Endothelial cell of umbilical vein (primary cell): ENCODE measurements at regions not wholly inside any gene's neighbourhood (a gene's known extent, or its start where the extent isn't known, plus 50 kb on each side); places are given as distances from the start of the nearest gene placed in this dataset.

Experiments used
- BruUV-seq: library from RNA; stranded (reverse); fragments of 400-500 nt; replicated peaks from 2 replicates; lab custom pipeline; 2021; lab: Mats Ljungman, UMichigan
- CTCF ChIA-PET: fragments of 300-600, 350-600 bp; sonication (Branson Sonifier 250); formaldehyde crosslinking; loops from one replicate; lab custom pipeline; 2021; ENCODE audit warnings: antibody characterized with exemption, inconsistent platforms; lab: Charles Lee
- POLR2A ChIA-PET: fragments of 300-600, 350-600 bp; sonication (Branson Sonifier 250); formaldehyde crosslinking; loops from one replicate; lab custom pipeline; 2021; ENCODE audit warnings: antibody characterized with exemption, inconsistent platforms; lab: Charles Lee
- DNase-seq: peaks from one replicate; pipeline ENCODE4 v3.0.0-alpha.2; 2011; ENCODE audit warnings: low read depth, low spot score
- FAIRE-seq: peaks from 2 replicates; lab custom pipeline; 2011; peaks lifted over from hg19 to GRCh38; lab: Jason Lieb, UNC
- H2AFZ ChIP-seq: 2 replicates; pipeline ENCODE4 v1.6.0; 2012; ENCODE audit warnings: low read depth, low read length, control low read depth, inconsistent platforms
- H3K27ac ChIP-seq: 2 replicates; pipeline ENCODE4 v1.5.1; 2011; ENCODE audit warnings: low read depth, mild to moderate bottlenecking, control low read depth, low read length, moderate library complexity; ENCODE audit not compliant: insufficient read depth
- H3K27me3 ChIP-seq, 2 experiments: 2 replicates each; pipeline versions ENCODE4 v1.6.0 to v1.6.1; 2011; ENCODE audit warnings: low read length in 2 of 2, mixed read lengths in 1 of 2; ENCODE audit not compliant: control insufficient read depth in 2 of 2, insufficient read depth in 2 of 2
- H3K36me3 ChIP-seq, 2 experiments: 2 replicates in 1 of 2; 3 replicates in 1 of 2; pipeline ENCODE4 v1.5.1; 2011; ENCODE audit warnings: low read length in 2 of 2, mild to moderate bottlenecking in 1 of 2, moderate library complexity in 1 of 2; ENCODE audit not compliant: control insufficient read depth in 2 of 2, insufficient read depth in 2 of 2; ENCODE audit errors: extremely low read depth in 1 of 2
- H3K4me1 ChIP-seq: 3 replicates; pipeline ENCODE4 v1.5.1; 2011; ENCODE audit warnings: mild to moderate bottlenecking, low read length; ENCODE audit not compliant: control insufficient read depth, insufficient read depth; ENCODE audit errors: extremely low read depth
- H3K4me2 ChIP-seq: 2 replicates; pipeline ENCODE4 v1.6.1; 2011; ENCODE audit warnings: low read length, control low read depth, mixed read lengths; ENCODE audit not compliant: insufficient read depth
- H3K4me3 ChIP-seq, 3 experiments: fragments of 200-600 bp in 1 of 3; sonication (generic), shearing (Covaris generic) in 1 of 3; replicated peaks in 1 of 3; 2 replicates each; pipeline ENCODE4 v1.5.1; 2011 to 2016; ENCODE audit warnings: control low read depth in 3 of 3, low read length in 3 of 3, mild to moderate bottlenecking in 2 of 3, inconsistent platforms in 1 of 3, low read depth in 1 of 3, moderate library complexity in 1 of 3; ENCODE audit not compliant: insufficient read depth in 1 of 3
- H3K79me2 ChIP-seq: 2 replicates; pipeline ENCODE4 v1.6.0; 2012; ENCODE audit warnings: low read length, inconsistent platforms; ENCODE audit not compliant: control insufficient read depth, insufficient read depth
- H3K9ac ChIP-seq: replicated peaks from 2 replicates; pipeline ENCODE3; 2011; ENCODE audit warnings: low read length, control low read depth; ENCODE audit not compliant: insufficient read depth; ENCODE audit errors: extremely low read depth
- H3K9me1 ChIP-seq: replicated peaks from 3 replicates; pipeline ENCODE4 v1.6.0; 2011; ENCODE audit warnings: mild to moderate bottlenecking, low read length; ENCODE audit not compliant: control insufficient read depth, insufficient read depth; ENCODE audit errors: extremely low read depth
- H3K9me3 ChIP-seq: replicated peaks from 2 replicates; pipeline ENCODE4 v1.5.1; 2012; ENCODE audit warnings: low read length, inconsistent platforms; ENCODE audit not compliant: control insufficient read depth, insufficient read depth
- H4K20me1 ChIP-seq: replicated peaks from 2 replicates; pipeline ENCODE3; 2011; ENCODE audit warnings: mild to moderate bottlenecking, low read length; ENCODE audit not compliant: control insufficient read depth, insufficient read depth; ENCODE audit errors: extremely low read depth
- EZH2 ChIP-seq: IDR thresholded peaks from 2 replicates; pipeline ENCODE4 v1.6.1; 2012; ENCODE audit warnings: borderline replicate concordance, low read depth, mild to moderate bottlenecking, moderate library complexity, low read length, inconsistent platforms; ENCODE audit not compliant: severe bottlenecking
- FOS ChIP-seq: IDR thresholded peaks from 2 replicates; pipeline ENCODE4 v1.6.1; 2011; ENCODE audit warnings: mild to moderate bottlenecking, low read length, moderate library complexity, borderline replicate concordance; ENCODE audit not compliant: insufficient read depth
- GATA2 ChIP-seq: IDR thresholded peaks from 2 replicates; pipeline ENCODE4 v1.7.0; 2011; ENCODE audit warnings: low read depth, mild to moderate bottlenecking, moderate library complexity, mixed read lengths, low read length; ENCODE audit not compliant: insufficient read length, insufficient read depth
- JUN ChIP-seq: IDR thresholded peaks from 2 replicates; pipeline ENCODE4 v1.6.1; 2011; ENCODE audit warnings: borderline replicate concordance, low read depth; ENCODE audit not compliant: insufficient read length, insufficient read depth
- MYC ChIP-seq: IDR thresholded peaks from one replicate; pipeline ENCODE4 v1.6.1; 2011; ENCODE audit warnings: mild to moderate bottlenecking, low read depth, low read length
- POLR2A ChIP-seq: IDR thresholded peaks from 2 replicates; pipeline ENCODE4 v1.6.1; 2012; ENCODE audit warnings: low read depth, mild to moderate bottlenecking, control low read depth, low read length
- POLR2AphosphoS5 ChIP-seq: IDR thresholded peaks from 2 replicates; pipeline ENCODE4 v1.6.1; 2012; ENCODE audit warnings: low read depth, mild to moderate bottlenecking, control low read depth, low read length, moderate library complexity; ENCODE audit not compliant: insufficient read depth
- dilution Hi-C: fragments of 300-500 bp; cut with MboI; formaldehyde crosslinking; loops from one replicate; pipeline ENCODE4 v1.15.0; 2019; ENCODE audit warnings: low sequenced_read_pairs; ENCODE audit not compliant: extremely low pct_ligation_motif_present
- intact Hi-C: fragments of 100-400 bp; cut with micrococcal nuclease; formaldehyde crosslinking; loops from one replicate; pipeline ENCODE4 v1.10.0; 2022
- TF ChIP-seq, protein P1 (sequence below): IDR thresholded peaks from 2 replicates; pipeline ENCODE4 v1.6.1; 2011; ENCODE audit not compliant: insufficient read depth, insufficient read length
- TF ChIP-seq, protein P2 (sequence below), 2 donors: IDR thresholded peaks; 1 replicate in 1 of 2; 2 replicates in 1 of 2; pipeline ENCODE4 v1.5.1; 2011; ENCODE audit warnings: low read length in 2 of 2, mild to moderate bottlenecking in 2 of 2, moderate library complexity in 2 of 2, control low read depth in 1 of 2, inconsistent platforms in 1 of 2, low read depth in 1 of 2; ENCODE audit not compliant: insufficient read depth in 1 of 2; ENCODE audit errors: extremely low read depth in 1 of 2

DNA sequence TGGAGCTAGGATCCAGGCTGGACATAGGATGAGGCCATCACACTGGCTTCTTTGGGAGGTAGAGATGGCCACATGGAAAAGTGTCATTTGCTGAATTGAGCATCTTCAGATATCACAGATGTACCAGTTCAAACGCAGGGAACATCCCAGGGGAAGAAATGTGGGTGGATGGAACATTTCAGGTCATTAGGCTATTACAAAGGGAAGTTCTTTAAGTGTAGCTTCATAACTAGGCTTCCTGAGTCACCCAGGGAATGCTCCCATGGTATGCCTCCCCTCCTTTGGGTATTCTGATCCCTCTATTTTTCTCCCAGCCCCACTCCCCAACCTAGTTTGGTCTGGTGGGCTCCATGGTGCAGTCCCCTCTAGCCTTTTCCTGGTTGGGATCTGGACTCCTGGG lies 69.8 kb upstream of the IRX3 start:
- no peaks in the 10 kb centered on the region for H3K4me1 ChIP-seq
- dilution Hi-C loops (no loop called here), intact Hi-C loops (no loop called here)
- CTCF ChIA-PET = interaction anchor here (1.5 kb wide), 1 partner anchor 24 kb away, joined by 4 read pairs; no protein-coding TSS in a partner anchor
- H4K20me1 ChIP-seq = no peaks in the 10 kb centered on the region
- no peaks in the 10 kb centered on the region for H3K9me1 ChIP-seq
- H3K27me3 ChIP-seq = no peaks in the 10 kb centered on the region
- no peak for TF ChIP-seq JUN
- no peak for TF ChIP-seq POLR2A
- TF ChIP-seq, protein P1, sequence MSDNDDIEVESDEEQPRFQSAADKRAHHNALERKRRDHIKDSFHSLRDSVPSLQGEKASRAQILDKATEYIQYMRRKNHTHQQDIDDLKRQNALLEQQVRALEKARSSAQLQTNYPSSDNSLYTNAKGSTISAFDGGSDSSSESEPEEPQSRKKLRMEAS = no peak
- TF ChIP-seq MYC = no peak
- TF ChIP-seq GATA2 = no peak
- TF ChIP-seq POLR2AphosphoS5 = no peak
- no peak for TF ChIP-seq EZH2
- TF ChIP-seq FOS = no peak
- TF ChIP-seq, protein P2, sequence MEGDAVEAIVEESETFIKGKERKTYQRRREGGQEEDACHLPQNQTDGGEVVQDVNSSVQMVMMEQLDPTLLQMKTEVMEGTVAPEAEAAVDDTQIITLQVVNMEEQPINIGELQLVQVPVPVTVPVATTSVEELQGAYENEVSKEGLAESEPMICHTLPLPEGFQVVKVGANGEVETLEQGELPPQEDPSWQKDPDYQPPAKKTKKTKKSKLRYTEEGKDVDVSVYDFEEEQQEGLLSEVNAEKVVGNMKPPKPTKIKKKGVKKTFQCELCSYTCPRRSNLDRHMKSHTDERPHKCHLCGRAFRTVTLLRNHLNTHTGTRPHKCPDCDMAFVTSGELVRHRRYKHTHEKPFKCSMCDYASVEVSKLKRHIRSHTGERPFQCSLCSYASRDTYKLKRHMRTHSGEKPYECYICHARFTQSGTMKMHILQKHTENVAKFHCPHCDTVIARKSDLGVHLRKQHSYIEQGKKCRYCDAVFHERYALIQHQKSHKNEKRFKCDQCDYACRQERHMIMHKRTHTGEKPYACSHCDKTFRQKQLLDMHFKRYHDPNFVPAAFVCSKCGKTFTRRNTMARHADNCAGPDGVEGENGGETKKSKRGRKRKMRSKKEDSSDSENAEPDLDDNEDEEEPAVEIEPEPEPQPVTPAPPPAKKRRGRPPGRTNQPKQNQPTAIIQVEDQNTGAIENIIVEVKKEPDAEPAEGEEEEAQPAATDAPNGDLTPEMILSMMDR (IDR thresholded peaks at IDR 0.05; ENCODE audit: extremely low read depth in 1 of 2, insufficient read depth in 1 of 2, low read depth in 1 of 2, low read length in 2 of 2) = no peak
- H3K4me2 ChIP-seq = no peak overlapping the region
- no peak overlapping the region for H3K27ac ChIP-seq
- H3K36me3 ChIP-seq = no peaks in the 10 kb centered on the region
- POLR2A ChIA-PET = no interaction called here
- no peak overlapping the region for H3K4me3 ChIP-seq
- no peaks in the 10 kb centered on the region for H3K79me2 ChIP-seq
- FAIRE-seq = no peak
- no peak for DNase-seq
- H3K9ac ChIP-seq = no peak overlapping the region
- H3K9me3 ChIP-seq = no peaks in the 10 kb centered on the region
- no peak overlapping the region for H2AFZ ChIP-seq
- BruUV-seq = no TSS peak
